HG03159 (cell line): ENCODE measurements at regions not wholly inside any gene's neighbourhood (a gene's known extent, or its start where the extent isn't known, plus 50 kb on each side); places are given as distances from the start of the nearest gene placed in this dataset.
A peak's percentile ranks its signal among the peaks of the same experiment; 100 is the strongest.
"Not testable (repeated sequence)": the region's sequence is repeated elsewhere in the genome, so short reads cannot be mapped to it uniquely, and the experiment has no call there.

ENCODE experiments used
- ATAC-seq: cut with Tn5 transposase; IDR thresholded peaks from one replicate; pipeline ENCODE4 v1.9.1; 2021; ENCODE audit warnings: mild to moderate bottlenecking, moderate library complexity; ENCODE audit not compliant: unreplicated experiment

DNA sequence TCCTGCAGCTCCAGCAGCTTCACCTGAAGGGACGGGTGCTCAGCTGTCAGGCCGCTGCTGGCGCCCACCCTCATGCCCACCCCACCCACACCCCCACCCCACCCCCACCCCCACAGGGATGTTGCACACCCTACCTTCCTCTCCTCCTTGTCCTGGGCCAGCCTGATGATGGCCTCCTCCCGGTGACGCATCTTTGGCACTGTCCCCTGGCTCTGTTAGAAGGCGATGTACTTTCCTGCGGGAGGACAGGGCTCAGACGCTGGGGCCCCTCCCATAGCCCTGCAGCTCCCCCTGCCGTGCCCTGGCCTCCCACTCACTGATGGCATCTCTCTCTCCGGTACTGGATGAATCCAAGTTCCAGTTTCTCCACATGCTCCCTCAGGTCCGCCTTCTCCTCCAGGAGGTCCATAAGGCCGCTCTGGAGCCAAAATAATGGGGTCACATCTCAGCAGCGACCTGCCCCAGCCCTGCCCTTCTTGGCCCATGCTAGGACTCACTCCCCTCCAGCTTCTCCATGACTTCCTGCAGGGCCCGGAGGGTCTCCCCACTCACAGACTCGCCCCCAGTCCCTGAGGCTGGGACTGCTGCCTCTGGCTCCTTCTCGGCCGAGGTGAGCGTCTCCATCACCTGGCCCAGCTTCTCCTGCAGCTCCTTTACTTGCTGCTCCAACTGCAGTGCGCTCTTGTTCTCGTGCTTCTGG is 55.2 kb downstream of the GOLGA8B start:
- ATAC-seq, result not testable (repeated sequence)

DNA sequence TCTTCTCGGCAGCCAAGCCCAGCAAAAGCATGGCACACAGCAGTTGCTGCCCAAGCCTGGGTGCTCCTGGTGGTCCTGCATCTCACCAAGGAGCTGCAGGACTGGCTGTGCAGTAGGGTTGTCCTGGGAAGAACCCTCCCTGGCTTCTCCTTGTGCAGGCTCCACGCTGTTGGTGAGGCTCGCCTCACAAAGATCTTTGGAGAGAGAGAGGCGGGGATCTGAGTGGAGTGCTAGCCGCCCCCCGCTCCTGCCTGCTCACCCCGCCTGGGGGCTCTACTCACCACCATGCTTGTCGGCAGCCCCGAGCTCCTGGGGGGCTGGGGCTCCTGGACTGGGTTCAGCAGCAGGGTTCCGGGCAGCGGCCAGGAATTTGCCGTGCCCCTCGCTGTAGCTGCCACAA is 55.8 kb downstream of the GOLGA8B start:
- not testable (repeated sequence) for ATAC-seq

DNA sequence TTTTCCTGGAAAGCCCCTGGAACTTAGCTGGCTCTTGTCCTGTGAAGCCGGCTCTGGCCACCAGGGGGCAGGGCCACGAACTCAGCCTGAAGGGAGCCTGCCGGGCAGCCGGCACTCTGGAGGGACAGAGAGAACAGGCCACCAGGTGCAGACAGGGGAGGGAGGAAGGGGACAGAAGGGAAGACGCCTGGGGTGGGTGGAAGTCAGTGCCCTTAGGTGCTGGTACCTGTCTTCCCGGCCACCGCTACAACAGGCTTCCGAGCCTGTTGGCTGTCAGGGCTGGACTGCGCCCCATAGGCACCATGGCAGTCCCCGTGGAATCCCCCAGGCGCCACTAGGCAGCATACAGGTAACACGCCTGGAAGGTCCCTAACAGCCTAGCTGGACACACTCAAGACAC is 59.6 kb downstream of the GOLGA8B start:
- ATAC-seq, result not testable (repeated sequence)

DNA sequence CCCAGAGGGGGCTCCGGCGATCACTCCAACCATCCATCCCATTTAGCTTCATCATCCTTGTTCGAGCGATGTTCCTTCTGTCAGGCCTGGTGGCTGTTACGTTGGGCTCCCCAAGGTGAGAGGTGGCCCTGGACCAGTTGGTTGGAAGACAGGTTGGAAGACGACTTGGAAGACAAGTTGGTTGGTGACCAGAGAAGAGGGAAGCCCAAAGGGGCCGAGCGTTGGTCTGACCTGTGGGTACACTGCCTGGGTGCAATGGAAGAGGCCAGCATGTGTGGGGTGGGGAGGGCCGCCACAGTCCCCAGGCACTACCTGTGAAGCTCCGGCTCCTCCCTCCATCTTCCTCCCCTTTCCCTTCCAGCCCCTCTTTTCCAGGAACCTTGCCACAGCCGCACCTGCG is 60.9 kb downstream of the GOLGA8B start:
- not testable (repeated sequence) for ATAC-seq

DNA sequence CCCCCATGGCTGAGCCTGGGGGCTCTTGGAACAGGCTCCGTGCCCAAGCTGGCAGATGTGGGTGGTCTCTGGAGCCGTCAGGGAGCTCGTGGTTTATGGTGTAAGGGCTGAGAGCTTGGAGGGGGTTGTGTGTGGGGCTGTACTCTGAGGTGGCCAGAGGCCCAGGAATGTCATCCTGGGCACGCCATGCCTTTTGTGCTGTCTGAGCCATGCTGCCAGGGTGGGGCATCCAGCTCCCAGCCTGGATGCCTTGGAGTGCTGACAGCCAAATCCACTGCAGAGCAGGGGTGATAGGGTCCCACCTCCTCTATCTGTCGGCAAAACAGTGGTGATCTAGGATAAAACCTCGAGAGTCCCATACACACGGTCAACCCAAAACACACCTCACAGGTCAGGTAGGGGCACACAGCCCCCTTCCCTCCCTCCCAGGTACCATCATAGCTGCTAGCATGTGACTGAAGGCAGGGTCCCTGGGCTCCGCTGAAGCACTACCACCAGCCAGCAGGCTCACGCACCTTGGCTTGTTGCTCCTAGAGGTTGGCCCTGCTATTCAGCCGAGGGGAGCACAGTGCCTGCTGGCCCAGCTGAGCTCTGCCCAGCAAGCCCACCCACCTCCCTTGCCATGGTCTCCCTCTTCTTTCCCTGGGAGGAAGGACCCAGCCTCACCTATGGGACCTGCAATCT is 61.5 kb downstream of the GOLGA8B start:
- not testable (repeated sequence) for ATAC-seq

DNA sequence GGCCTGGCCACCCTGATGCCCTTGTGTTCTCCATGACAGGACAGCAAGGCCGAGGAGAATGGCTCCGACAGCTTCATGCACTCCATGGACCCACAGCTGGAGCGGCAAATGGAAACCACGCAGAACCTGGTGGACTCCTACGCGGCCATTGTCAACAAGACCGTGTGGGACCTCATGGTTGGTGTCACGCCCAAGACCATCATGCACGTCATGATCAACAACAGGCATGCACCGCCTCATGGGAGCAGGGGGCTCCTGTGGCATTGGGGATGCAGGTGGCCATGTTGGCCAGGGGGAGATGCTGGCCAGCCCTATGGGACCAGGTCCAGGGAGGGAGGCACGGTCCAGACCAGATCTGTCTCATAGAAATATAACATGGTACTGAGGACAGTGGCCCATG is 62.9 kb downstream of the GOLGA8B start:
- no peak for ATAC-seq

DNA sequence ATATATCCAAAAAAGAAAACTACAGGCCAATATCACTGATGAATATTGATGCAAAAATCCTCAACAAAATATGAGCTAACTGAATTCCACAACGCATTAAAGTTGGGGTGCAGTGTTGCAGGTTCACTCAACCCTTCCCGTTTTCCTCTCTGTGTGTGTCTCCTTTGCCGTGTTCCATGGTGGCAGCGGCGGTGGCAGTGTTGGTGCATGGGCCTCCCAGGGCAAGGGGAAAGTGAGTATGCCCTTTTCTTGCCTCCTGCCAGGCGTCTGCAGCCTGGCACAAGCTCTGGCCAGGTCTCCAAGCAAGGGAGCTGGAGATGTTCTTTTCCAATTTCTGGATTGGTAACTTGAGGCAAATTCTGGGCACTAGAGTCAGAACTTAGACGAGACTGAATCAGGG is 63.4 kb downstream of the GOLGA8B start:
- ATAC-seq, result not testable (repeated sequence)

DNA sequence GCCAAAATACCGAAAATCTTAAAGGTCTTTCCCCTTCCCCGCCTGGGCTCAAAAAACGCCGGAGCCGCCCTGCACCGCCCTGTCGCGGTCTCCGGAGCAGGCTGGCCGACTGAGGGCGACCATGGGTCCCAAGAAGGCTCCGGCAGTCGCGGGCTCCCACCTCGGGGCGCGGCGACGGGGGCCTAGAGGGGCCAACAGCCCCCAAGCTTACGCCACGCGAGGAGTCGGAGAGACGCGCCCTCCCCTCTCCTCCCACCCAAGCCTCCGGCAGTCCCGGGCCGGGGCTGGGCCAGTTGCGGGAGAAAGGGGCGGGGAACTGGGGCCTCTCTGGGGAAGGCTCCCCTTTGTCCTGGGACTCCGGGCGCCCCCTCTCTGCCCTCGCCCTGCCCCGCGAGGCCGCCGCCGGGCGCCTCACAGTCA is 69.2 kb downstream of the GOLGA8B start:
- peak; percentile 62 for ATAC-seq

DNA sequence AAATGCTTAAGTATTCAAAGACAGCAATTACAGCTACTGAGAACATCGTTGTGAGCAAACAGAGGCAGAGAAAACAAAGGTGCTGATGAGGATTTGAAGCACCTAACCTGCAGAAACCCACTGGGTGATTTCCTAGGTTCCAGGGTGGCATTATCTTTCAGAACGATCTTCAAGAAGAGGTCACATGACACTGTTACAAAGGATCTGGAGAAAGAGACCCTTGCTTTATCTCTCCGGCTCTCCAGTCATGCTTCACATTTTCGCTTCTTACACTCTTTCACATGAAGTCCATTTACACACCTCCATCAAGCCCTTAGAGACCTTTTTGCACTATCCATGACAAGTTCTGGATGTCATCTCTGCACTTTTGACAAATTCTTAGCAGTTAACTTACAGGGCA is 70.8 kb downstream of the GOLGA8B start:
- no peak for ATAC-seq

DNA sequence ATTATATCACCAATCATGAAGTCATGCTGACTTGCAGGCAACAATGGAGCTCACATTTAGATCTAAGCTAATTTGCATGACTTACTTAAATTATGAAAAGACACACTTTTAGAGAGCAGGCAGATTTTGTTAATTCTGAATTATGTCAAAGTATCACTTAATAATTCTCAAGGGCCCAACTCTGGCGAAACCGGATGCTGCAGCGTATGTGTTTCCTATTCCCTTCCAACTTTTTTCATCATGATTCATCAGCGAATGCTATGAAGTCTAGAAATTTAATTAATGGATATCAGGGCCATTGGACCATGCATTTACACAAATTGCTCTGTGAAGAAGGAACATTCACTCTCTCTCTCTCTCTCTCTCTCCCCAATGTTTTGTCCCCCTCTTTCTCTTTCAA is 63.5 kb upstream of the GOLGA8A start:
- ATAC-seq, result no peak

DNA sequence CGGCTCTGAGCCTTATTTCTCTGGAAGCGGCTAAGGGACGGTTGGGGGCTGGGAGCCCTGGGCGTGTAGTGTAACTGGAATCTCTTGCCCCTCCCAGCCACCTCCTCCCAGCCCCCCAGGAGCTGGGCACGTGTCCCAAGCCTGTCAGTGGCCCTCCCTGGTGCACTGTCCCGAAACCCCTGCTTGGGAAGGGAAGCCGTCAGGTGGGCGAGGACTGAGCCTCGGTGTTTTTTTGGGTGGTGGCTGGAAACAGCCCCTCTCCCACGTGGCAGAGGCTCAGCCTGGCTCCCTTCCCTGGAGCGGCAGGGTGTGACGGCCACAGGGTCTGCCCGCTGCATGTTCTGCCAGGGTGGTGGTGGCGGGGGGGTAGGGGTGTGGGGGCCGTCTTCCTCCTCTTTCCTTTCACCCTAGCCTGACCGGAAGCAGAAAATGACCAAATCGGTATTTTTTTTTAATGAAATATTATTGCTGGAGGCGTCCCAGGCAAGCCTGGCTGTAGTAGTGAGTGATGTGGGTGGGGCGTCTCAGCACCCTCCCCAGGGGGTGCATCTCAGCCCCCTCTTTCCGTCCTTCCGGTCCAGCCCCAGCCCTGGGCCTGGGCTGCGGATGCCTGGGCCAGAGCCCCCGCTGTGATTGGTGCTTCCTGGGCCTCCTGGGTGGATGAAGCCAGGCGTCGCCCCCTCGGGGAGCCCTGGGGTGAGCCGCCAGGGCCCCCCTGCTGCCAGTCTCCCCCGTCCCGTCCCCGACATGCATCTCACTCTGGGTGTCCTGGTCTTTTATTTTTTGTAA is 58.8 kb upstream of the GOLGA8A start:
- no peak for ATAC-seq

DNA sequence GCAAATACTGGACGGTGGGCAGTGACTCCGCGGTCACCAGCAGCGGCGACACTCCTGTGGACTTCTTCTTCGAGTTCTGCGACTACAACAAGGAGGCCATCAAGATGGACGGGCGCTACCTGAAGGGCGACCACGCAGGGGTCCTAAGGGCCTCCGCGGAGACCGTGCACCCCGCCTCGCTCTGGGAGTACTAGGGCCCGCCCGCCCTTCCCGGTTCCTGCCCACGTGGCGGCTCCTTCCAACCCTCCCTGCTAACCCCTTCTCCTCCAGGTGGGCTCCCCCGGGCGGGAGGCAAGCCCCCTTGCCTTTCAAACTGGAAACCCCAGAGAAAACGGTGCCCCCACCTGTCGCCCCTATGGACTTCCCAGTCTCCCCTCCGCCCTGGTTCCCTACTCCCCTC is 58.1 kb upstream of the GOLGA8A start:
- not testable (repeated sequence) for ATAC-seq

DNA sequence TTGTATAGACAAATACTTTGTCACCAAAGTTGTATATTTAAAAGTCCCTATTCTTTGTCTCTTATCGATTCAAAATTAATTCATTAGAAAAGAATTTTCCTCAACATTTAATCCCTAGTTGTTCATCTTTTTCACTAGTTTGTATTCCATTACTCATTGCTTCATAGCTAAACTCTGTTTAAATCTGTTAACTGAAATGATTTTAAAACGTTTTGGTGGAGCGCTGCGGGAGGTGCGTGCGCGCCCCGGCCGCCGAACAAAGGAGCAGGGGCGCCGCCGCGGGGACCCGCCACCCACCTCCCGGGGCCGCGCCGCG is 56.4 kb upstream of the GOLGA8A start:
- no peak for ATAC-seq

DNA sequence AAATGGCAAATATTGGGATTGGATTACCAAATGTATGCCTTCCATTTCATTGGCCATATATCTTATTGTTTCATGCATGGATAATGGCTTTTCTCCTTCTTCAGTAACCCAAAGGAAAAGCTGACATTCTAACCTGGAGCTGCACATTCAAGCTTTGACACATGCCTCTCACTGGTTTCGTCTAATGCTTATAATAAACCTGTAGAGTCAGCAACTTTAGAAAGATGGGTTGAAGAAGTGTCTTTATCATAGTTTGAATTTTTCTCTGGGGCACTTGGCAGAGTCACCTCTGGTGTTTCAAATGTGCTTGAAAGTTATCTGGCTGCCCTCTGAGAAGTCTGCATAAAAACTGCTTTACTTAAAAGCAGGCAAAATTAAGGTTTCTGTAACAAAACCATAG is 55.4 kb upstream of the GOLGA8A start:
- ATAC-seq, result no peak

DNA sequence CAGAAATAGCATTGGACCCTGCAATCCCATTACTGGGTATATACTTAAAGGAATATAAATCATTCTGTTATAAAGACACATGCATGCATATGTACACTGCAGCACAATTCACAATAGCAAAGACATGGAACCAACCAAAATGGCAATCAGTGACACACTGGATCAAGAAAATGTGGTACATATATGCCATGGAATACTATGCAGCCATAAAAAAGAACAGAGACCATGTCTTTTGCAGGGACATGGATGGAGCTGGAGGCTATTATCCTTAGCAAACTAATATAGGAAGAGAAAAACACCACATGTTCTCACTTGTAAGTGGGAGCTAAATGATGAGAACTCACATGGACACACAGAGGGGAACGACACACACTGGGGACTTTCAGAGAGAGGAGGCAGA is 53.9 kb upstream of the GOLGA8A start:
- ATAC-seq, result not testable (repeated sequence)

DNA sequence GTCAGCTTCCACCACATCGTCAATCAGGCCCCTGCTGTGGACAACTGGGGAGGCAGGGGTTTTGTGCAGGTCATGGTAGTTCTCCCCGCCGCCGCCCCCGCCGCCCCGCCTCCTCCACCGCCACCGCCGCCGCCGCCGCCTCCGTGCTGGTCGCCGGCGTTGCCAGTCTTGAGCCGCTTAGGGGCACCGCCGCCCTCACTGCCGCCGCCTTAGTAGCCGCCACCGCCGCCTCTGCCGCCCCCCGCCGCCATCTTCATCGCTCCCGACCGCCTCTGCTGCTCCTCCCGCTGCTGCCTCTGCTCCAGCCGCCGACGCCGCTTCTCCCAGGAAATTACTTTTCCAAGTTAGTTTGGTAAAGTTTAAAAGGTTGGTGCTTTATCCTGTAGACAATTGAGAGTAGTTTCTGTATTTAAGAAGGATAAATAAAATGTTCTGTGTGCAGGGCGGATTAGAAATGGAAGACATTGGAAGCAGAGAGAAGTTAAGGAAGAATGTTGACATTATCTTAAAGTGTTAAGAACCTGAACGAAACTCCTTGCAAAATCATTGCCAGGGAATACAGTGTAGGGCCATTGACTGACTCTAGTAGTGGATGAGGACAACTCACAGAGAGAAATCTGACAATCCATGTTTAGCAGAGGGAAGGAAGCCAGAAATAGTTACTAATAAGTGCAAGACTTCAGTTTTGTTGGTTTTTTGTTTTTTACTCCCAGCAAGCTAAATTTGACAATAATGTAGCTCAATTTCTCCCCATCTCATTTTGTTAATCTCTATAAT is 53.0 kb upstream of the GOLGA8A start:
- no peak for ATAC-seq

DNA sequence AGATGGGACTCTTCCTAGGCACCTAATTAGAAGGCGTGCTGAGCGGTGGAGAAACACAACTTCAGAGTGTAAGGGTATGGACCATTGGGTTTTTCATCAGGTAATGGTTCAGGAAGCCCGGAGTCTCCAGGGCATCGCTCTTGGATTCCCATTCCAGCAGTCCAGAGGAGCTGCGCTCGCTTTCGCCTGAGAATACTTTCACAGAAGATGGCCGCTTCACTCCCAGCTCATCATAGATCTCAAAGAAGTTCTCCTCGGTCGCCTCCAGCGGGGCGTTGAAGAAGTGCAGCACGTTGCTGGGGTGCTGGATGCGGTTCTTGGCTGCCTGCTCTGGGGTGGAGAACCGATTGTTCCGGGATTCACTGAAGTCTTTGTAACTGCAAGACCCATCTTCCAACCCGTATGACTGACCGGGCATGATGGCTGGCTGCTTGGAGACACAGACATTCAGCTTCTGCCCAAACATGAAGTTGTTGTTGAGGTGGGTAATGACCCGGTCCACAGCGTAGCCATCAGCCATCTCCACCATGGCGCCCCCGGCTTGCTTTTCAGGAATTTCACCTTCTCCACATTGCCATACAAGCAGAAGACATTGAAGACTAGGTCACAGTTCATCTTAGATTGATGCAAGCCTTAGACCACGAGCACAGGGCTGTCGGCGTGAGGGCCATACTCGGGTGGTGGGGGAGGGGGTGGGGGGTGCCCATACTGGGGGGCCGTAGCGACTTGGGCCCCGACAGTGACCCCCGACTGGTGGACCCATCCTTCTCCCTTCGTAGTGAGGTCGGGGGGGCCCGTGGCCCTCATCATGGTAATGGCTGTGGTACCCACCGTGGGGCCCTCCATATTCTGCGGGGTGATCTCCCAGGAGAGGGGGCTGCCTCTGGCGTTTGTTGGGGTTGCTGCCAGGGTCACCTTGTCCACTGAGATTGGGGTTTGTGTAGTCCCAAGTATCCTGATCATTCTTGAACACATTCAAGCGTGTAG is 51.7 kb upstream of the GOLGA8A start:
- not testable (repeated sequence) for ATAC-seq
